ENCODE measurements at regions not wholly inside any gene's neighbourhood (a gene's known extent, or its start where the extent isn't known, plus 50 kb on each side); places are given as distances from the start of the nearest gene placed in this dataset.
"Not testable (repeated sequence)": the region's sequence is repeated elsewhere in the genome, so short reads cannot be mapped to it uniquely, and the experiment has no call there.

DNA sequence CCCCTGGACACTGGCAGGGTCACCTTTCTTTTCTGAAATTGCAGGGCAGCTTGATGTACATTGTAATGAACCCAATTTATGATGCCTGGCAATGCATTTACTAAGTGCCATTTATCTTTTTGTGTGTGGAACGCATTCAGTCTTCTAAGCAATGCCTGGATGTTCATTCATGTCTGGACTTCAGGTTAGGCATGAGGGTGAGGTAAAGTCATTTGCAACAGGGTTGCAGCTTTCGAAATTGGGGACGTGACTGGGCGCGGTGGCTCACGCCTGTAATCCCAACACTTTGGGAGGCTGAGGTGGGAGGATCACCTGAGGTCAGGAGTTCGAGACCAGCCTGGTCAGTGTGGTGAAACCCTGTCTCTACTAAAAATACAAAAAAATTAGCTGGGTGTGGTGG is 134.6 kb downstream of the SOX4 start:
- no peak for DNase-seq
- intact Hi-C loops (cut with DNase I; ENCODE audit: low total_unique reads), result no loop called here
- peaks cover 0 to 3% (median 0%) of the 10 kb centered on the region in 6 donors for H3K4me1 ChIP-seq
- H3K27me3 ChIP-seq (replicated peaks in 1 of 7), result no peaks in the 10 kb centered on the region
- no peak overlapping the region for H3K4me3 ChIP-seq
- H3K27ac ChIP-seq, result no peak overlapping the region
- TF ChIP-seq, protein P1, sequence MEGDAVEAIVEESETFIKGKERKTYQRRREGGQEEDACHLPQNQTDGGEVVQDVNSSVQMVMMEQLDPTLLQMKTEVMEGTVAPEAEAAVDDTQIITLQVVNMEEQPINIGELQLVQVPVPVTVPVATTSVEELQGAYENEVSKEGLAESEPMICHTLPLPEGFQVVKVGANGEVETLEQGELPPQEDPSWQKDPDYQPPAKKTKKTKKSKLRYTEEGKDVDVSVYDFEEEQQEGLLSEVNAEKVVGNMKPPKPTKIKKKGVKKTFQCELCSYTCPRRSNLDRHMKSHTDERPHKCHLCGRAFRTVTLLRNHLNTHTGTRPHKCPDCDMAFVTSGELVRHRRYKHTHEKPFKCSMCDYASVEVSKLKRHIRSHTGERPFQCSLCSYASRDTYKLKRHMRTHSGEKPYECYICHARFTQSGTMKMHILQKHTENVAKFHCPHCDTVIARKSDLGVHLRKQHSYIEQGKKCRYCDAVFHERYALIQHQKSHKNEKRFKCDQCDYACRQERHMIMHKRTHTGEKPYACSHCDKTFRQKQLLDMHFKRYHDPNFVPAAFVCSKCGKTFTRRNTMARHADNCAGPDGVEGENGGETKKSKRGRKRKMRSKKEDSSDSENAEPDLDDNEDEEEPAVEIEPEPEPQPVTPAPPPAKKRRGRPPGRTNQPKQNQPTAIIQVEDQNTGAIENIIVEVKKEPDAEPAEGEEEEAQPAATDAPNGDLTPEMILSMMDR (IDR thresholded peaks at IDR 0.05 in 8 of 11, conservative IDR thresholded peaks at IDR 0.05 in 3 of 11), result no peak
- TF ChIP-seq POLR2AphosphoS5 (IDR thresholded peaks at IDR 0.05) (no peak), POLR2A (IDR thresholded peaks at IDR 0.05) (no peak)
- H3K9me3 ChIP-seq, result no peaks in the 10 kb centered on the region
- no peaks in the 10 kb centered on the region for H3K36me3 ChIP-seq
- WGBS, 5 donors, result 61 to 94% (median 82%) methylated on average over 7 of the region's 7 CpGs

DNA sequence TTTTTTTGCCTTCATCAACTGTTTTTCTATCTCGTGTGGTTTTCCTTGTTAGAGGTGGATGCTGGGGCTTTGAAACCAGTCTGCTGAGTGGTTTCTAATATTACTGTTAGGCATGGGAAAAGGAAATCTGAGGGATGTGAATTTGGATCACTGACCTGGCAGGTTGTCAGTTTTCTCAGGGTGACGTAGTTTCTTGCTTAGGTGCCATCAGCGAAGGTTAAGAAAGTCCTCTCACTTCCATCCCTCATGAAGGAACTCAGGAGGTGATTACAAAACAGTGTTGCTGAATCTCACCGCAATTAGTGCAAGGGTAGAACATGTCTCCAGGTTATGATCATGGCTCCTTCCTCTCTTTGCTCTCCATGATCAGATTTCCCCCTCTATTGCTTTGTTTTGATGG is 135.9 kb downstream of the SOX4 start:
- H3K27ac ChIP-seq, result peak overlapping the region in 1 of 8 donors; percentile 21
- no peak overlapping the region for H3K4me3 ChIP-seq
- peaks cover 0 to 3% (median 0%) of the 10 kb centered on the region in 6 donors for H3K4me1 ChIP-seq
- no peaks in the 10 kb centered on the region for H3K27me3 ChIP-seq (replicated peaks in 1 of 7)
- no peaks in the 10 kb centered on the region for H3K36me3 ChIP-seq
- TF ChIP-seq POLR2A (IDR thresholded peaks at IDR 0.05) (no peak), POLR2AphosphoS5 (IDR thresholded peaks at IDR 0.05) (no peak)
- TF ChIP-seq, protein P1 (IDR thresholded peaks at IDR 0.05 in 8 of 11, conservative IDR thresholded peaks at IDR 0.05 in 3 of 11), result no peak
- WGBS, 5 donors, result 48 to 91% (median 71%) methylated on average over 4 of the region's 4 CpGs
- no peaks in the 10 kb centered on the region for H3K9me3 ChIP-seq
- DNase-seq, result no peak
- intact Hi-C loops (cut with DNase I; ENCODE audit: low total_unique reads), result no loop called here

DNA sequence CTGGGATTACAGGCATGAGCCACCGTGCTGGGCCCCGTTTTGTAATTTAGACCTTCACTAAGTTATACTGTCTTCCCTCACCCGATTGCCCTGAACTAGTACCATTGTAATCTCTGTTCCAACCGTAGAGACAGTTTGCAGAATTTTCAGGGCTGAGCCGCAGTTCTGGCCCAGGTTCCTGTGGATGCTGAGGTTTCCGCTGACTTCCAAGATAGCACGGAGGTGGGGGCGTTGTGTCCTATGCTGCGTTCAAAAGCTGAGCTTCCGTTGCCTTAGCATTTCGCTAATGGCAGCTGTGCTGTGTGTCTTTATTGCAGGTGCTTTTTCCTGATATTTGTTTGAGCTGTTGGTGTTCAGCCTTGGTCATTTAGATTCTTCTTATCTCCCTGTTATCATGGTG is 137.0 kb downstream of the SOX4 start:
- no peaks in the 10 kb centered on the region for H3K27me3 ChIP-seq (replicated peaks in 1 of 7)
- no peak overlapping the region for H3K4me3 ChIP-seq
- H3K27ac ChIP-seq, result no peak overlapping the region
- intact Hi-C loops (cut with DNase I; ENCODE audit: low total_unique reads), result no loop called here
- H3K4me1 ChIP-seq, result peaks cover 0 to 3% (median 0%) of the 10 kb centered on the region in 6 donors
- H3K36me3 ChIP-seq, result no peaks in the 10 kb centered on the region
- H3K9me3 ChIP-seq, result no peaks in the 10 kb centered on the region
- WGBS, 5 donors, result 91 to 97% (median 96%) methylated on average over 11 of the region's 11 CpGs
- TF ChIP-seq POLR2AphosphoS5 (IDR thresholded peaks at IDR 0.05) (no peak), POLR2A (IDR thresholded peaks at IDR 0.05) (no peak)
- TF ChIP-seq, protein P1 (IDR thresholded peaks at IDR 0.05 in 8 of 11, conservative IDR thresholded peaks at IDR 0.05 in 3 of 11), result no peak
- no peak for DNase-seq

DNA sequence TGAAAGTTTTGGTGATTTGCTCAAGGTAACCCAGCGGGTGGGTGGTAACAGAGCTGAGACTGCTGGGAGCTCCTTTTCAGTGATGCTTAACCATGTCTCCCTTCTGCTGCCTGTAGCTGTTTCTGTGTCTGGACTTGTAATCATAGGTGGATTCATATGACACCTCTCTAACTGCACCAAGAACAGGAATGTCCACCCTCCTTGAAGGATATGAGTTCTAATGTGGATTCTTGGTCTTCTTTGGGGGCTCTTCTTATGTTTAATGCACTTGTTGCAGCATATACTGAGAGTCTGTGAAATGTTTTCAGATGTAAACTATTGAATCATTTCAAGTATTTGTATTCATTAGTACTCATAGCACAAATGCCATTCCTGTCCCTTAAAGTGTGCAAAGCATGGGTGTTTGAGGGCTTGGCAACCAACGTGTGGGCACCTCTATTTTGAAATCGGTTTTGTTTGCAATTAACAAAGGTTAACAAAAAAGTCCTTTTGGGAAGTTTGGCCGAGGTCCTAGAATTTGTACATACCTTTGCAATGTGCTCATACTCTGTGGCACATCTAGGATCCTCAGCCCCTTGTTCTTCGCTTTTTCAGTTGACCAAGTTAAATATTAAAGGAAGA is 138.0 kb downstream of the SOX4 start:
- Histone ChIP-seq H3K27ac (no peak overlapping the region), H3K9me3 (no peaks in the 10 kb centered on the region), H3K27me3 (replicated peaks in 1 of 7) (no peaks in the 10 kb centered on the region), H3K4me1 (peaks cover 0 to 3% (median 0%) of the 10 kb centered on the region in 6 donors), H3K4me3 (no peak overlapping the region), H3K36me3 (no peaks in the 10 kb centered on the region)
- TF ChIP-seq, protein P1 (IDR thresholded peaks at IDR 0.05 in 8 of 11, conservative IDR thresholded peaks at IDR 0.05 in 3 of 11), result no peak
- TF ChIP-seq POLR2A (IDR thresholded peaks at IDR 0.05) (no peak), POLR2AphosphoS5 (IDR thresholded peaks at IDR 0.05) (no peak)
- 60 to 83% (median 73%) methylated on average over 5 of the region's 5 CpGs for WGBS, 5 donors
- intact Hi-C loops (cut with DNase I; ENCODE audit: low total_unique reads), result no loop called here
- DNase-seq, result no peak

DNA sequence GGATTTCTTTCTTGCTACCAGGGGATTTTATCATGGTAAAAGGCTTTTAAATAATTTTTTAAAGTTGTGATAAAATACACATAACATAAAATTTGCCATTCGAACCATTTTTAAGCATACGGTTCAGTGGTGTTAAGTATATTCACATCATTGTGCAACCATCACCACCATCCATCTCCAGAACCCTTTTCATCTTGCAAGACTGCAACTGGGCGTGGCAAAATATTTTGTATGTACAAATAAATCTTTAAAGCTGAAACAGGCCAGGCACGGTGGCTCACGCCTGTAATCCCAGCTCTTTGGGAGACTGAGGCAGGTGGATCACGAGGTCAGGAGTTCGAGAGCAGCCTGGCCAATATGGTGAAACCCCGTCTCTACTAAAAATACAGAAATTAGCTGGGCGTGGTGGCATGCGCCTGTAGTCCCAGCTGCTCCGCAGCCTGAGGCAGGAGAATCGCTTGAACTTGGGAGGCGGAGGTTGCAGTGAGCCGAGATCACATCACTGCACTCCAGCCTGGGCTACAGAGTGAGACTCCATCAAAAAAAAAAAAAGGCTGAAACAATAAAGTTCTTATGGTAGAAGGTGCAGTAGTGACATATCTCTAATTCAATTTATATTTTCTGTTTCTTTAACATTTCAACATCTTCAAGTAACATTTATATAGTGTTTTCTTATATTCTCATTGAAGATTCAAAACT is 138.6 kb downstream of the SOX4 start:
- H3K9me3 ChIP-seq; intact Hi-C loops (cut with DNase I; ENCODE audit: low total_unique reads); H3K27ac ChIP-seq; H3K4me3 ChIP-seq; H3K4me1 ChIP-seq; H3K36me3 ChIP-seq; DNase-seq; H3K27me3 ChIP-seq (replicated peaks in 1 of 7): not testable (repeated sequence)
- WGBS, 5 donors, result 83 to 92% (median 87%) methylated on average over 14 of the region's 14 CpGs
